K562 (cell line): ENCODE measurements at regions not wholly inside any gene's neighbourhood (a gene's known extent, or its start where the extent isn't known, plus 50 kb on each side); places are given as distances from the start of the nearest gene placed in this dataset.

Experiments used
- ATAC-seq: fragments of 200-7000 bp; cut with Tn5 transposase; 3 replicates; pipeline ENCODE4 v1.9.1; 2020; ENCODE audit warnings: moderate library complexity
- BruUV-seq: library from RNA; stranded (reverse); fragments of 400-500 nt; replicated peaks from 2 replicates; lab custom pipeline; 2021; lab: Mats Ljungman, UMichigan
- CTCF ChIA-PET: fragments of 300-600 bp; formaldehyde crosslinking; extraction: SDS; loops from one replicate; lab custom pipeline; 2021; ENCODE audit warnings: low intra/inter-chr PET ratio; lab: Yijun Ruan, JAX
- POLR2A ChIA-PET: fragments of 300-600, 350-650 bp; sonication (Branson Sonifier 250); formaldehyde crosslinking; extraction: SDS; loops from one replicate; lab custom pipeline; 2021; ENCODE audit warnings: antibody characterized with exemption, inconsistent platforms; lab: Yijun Ruan, JAX
- DNase-seq, 4 experiments: peaks; one replicate each; pipeline versions ENCODE4 v3.0.0 to v3.0.0-alpha.2; 2011 to 2018; ENCODE audit warnings: low spot score in 3 of 4, mixed read lengths in 3 of 4; ENCODE audit errors: extremely low read depth in 1 of 4
- FAIRE-seq: peaks from 2 replicates; lab custom pipeline; 2011; peaks lifted over from hg19 to GRCh38; lab: Jason Lieb, UNC
- H2AFZ ChIP-seq: 2 replicates; pipeline ENCODE4 v1.6.0; 2011; ENCODE audit warnings: low read depth, low read length, control low read depth, inconsistent platforms
- H3K27ac ChIP-seq: fragments of 200-600 bp; 3 replicates; pipeline ENCODE4 v1.8.0; 2011; ENCODE audit warnings: low read depth, mild to moderate bottlenecking, control low read depth, inconsistent platforms, low read length, moderate library complexity, mixed read lengths; ENCODE audit errors: extremely low read depth
- H3K27me3 ChIP-seq, 2 experiments: fragments of 300-600 bp in 1 of 2; 2 replicates in 1 of 2; 3 replicates in 1 of 2; pipeline versions ENCODE4 v1.6.0 to v1.8.0; 2011; ENCODE audit warnings: inconsistent platforms in 2 of 2, low read length in 2 of 2, mild to moderate bottlenecking in 1 of 2, mixed read lengths in 1 of 2, moderate library complexity in 1 of 2; ENCODE audit not compliant: control insufficient read depth in 2 of 2, insufficient read depth in 2 of 2
- H3K36me3 ChIP-seq: fragments of 300-600 bp; 3 replicates; pipeline ENCODE4 v1.8.0; 2011; ENCODE audit warnings: mild to moderate bottlenecking, low read length, inconsistent platforms; ENCODE audit not compliant: control insufficient read depth, insufficient read depth
- H3K4me1 ChIP-seq, 2 experiments: fragments of 200-600 bp in 1 of 2; replicated peaks in 1 of 2; 2 replicates in 1 of 2; 3 replicates in 1 of 2; pipeline versions ENCODE4 v1.5.1 to v1.8.0; 2011; ENCODE audit warnings: inconsistent platforms in 2 of 2, low read length in 2 of 2, mild to moderate bottlenecking in 1 of 2, mixed read lengths in 1 of 2, moderate library complexity in 1 of 2; ENCODE audit not compliant: control insufficient read depth in 2 of 2, insufficient read depth in 2 of 2
- H3K4me2 ChIP-seq: 2 replicates; pipeline ENCODE4 v1.6.1; 2011; ENCODE audit warnings: low read length, control low read depth, inconsistent platforms, mixed read lengths; ENCODE audit not compliant: insufficient read depth
- H3K4me3 ChIP-seq: fragments of 200-600 bp; sonication (generic), shearing (Covaris generic); 2 replicates; pipeline ENCODE4 v1.5.1; 2016; ENCODE audit warnings: control low read depth, inconsistent platforms
- H3K79me2 ChIP-seq: fragments of 200-600 bp; 3 replicates; pipeline ENCODE4 v1.8.0; 2011; ENCODE audit warnings: low read length, inconsistent platforms; ENCODE audit not compliant: control insufficient read depth, insufficient read depth
- H3K9ac ChIP-seq, 2 experiments: 2 replicates each; pipeline versions ENCODE4 v1.6.0 to v1.6.1; 2011; ENCODE audit warnings: low read depth in 2 of 2, low read length in 2 of 2, control low read depth in 1 of 2, inconsistent platforms in 1 of 2, mild to moderate bottlenecking in 1 of 2, mixed read lengths in 1 of 2; ENCODE audit not compliant: insufficient read depth in 1 of 2
- H3K9me1 ChIP-seq: one replicate; pipeline ENCODE4 v1.6.0; 2011; ENCODE audit warnings: inconsistent platforms, mild to moderate bottlenecking, low read length, moderate library complexity; ENCODE audit not compliant: control insufficient read depth, insufficient read depth
- H3K9me3 ChIP-seq: replicated peaks from 2 replicates; pipeline ENCODE4 v1.5.1; 2011; ENCODE audit warnings: low read depth, low read length, inconsistent platforms; ENCODE audit not compliant: control insufficient read depth, insufficient read depth
- H4K20me1 ChIP-seq: replicated peaks from 2 replicates; pipeline ENCODE4 v1.6.1; 2011; ENCODE audit warnings: low read length, inconsistent platforms, mixed read lengths; ENCODE audit not compliant: control insufficient read depth, insufficient read depth
- BHLHE40 ChIP-seq: IDR thresholded peaks from 2 replicates; pipeline ENCODE4 v1.6.1; 2011; ENCODE audit warnings: low read length, improper control_type of control experiment
- ERF ChIP-seq: fragments of 450-650 bp; formaldehyde crosslinking; IDR thresholded peaks from 2 replicates; pipeline ENCODE4 v1.4.0; 2020; ENCODE audit warnings: mild to moderate bottlenecking, mixed read lengths
- ESRRB ChIP-seq: fragments of 250-450 bp; sonication (Bioruptor Pico); IDR thresholded peaks from 2 replicates; pipeline ENCODE4 v1.5.0; 2020; ENCODE audit warnings: mild to moderate bottlenecking, moderate library complexity, borderline replicate concordance
- RBFOX2 ChIP-seq: fragments of 200-400 bp; formaldehyde crosslinking; IDR thresholded peaks from 2 replicates; pipeline ENCODE4 v1.6.1; 2017; ENCODE audit warnings: low read depth, mild to moderate bottlenecking, low read length, moderate library complexity
- RBM39 ChIP-seq: fragments of 200-400 bp; formaldehyde crosslinking; optimal IDR thresholded peaks from 2 replicates; pipeline ENCODE3; 2018; ENCODE audit warnings: low read depth, low read length
- ZNF785 ChIP-seq: fragments of 250-450 bp; sonication (Bioruptor Pico); IDR thresholded peaks from 2 replicates; pipeline ENCODE4 v1.4.0; 2020; ENCODE audit warnings: mild to moderate bottlenecking
- WGBS: fragments of 100-300 bp; shearing (Covaris generic); methylation state at CpG from one replicate; pipeline ENCODE4 v1.1.6; 2016; ENCODE audit warnings: low coverage, mixed read lengths; ENCODE audit not compliant: insufficient coverage; ENCODE audit errors: missing lambda C conversion rate; 5-methylcytosine and 5-hydroxymethylcytosine counted together
- in situ Hi-C: fragments of 300-500 bp; cut with MboI; formaldehyde crosslinking; loops from 4 replicates; pipeline ENCODE4 v1.15.0; 2018; ENCODE audit warnings: inconsistent platforms, mixed read lengths
- intact Hi-C: fragments of 100-400 bp; cut with micrococcal nuclease; formaldehyde crosslinking; loops from 2 replicates; pipeline ENCODE4 v1.14.2; 2022
- TF ChIP-seq, protein P1 (sequence below): fragments of 450-650 bp; formaldehyde crosslinking; IDR thresholded peaks from 2 replicates; pipeline ENCODE4 v1.4.0; 2022; ENCODE audit warnings: mild to moderate bottlenecking, moderate library complexity
- TF ChIP-seq, protein P2 (sequence below): sonication (generic); formaldehyde crosslinking; IDR thresholded peaks from 2 replicates; pipeline ENCODE4 v1.8.1; 2023; ENCODE audit warnings: mild to moderate bottlenecking, missing genetic modification reagents

DNA sequence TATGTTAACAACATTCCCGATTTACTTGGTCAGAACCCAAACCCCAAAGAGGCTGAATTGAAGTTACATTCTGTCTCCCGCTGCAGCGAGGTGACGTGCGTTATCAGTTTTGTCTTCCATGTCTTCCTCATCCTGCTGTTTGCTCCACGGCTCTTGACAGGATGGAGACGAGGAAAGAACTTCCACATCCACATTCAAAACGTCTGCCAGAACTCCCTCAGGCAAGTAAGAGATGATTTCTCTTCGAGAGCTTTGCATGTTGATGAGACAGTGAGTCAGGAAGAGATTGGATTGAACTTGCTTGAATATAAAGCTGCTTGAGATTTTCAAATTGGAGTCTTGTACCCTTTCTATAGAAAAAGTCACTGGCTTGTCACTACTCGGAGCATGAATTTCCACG, 242.6 kb downstream of the AUH start:
- Histone ChIP-seq H3K9ac (no peak overlapping the region), H3K9me3 (no peaks in the 10 kb centered on the region), H3K27ac (no peak overlapping the region), H2AFZ (peak overlapping the region; percentile 42; the same call in 1 of the 2 replicates), H3K36me3 (no peaks in the 10 kb centered on the region), H3K79me2 (no peaks in the 10 kb centered on the region), H3K4me1 (peaks cover 8 to 12% of the 10 kb centered on the region in 2 experiments; a peak in 3 of 5 replicates), H3K4me2 (no peak overlapping the region), H4K20me1 (no peaks in the 10 kb centered on the region), H3K27me3 (no peaks in the 10 kb centered on the region), H3K9me1 (no peaks in the 10 kb centered on the region), H3K4me3 (no peak overlapping the region)
- WGBS: 32% methylated on average over 10 of the region's 11 CpGs
- in situ Hi-C loops (no loop called here), intact Hi-C loops (no loop called here)
- ChIA-PET POLR2A (no interaction called here), CTCF (no interaction called here)
- DNase-seq (no peak), FAIRE-seq (peak; percentile 15), ATAC-seq (no peak)
- BruUV-seq: no TSS peak
- TF ChIP-seq, protein P1, sequence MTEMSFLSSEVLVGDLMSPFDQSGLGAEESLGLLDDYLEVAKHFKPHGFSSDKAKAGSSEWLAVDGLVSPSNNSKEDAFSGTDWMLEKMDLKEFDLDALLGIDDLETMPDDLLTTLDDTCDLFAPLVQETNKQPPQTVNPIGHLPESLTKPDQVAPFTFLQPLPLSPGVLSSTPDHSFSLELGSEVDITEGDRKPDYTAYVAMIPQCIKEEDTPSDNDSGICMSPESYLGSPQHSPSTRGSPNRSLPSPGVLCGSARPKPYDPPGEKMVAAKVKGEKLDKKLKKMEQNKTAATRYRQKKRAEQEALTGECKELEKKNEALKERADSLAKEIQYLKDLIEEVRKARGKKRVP: no peak
- TF ChIP-seq ZNF785 (CRISPR knock-in tag) (no peak), BHLHE40 (no peak), ERF (CRISPR knock-in tag) (no peak), RBFOX2 (no peak), ESRRB (CRISPR knock-in tag) (no peak), RBM39 (no peak)
- TF ChIP-seq, protein P2, sequence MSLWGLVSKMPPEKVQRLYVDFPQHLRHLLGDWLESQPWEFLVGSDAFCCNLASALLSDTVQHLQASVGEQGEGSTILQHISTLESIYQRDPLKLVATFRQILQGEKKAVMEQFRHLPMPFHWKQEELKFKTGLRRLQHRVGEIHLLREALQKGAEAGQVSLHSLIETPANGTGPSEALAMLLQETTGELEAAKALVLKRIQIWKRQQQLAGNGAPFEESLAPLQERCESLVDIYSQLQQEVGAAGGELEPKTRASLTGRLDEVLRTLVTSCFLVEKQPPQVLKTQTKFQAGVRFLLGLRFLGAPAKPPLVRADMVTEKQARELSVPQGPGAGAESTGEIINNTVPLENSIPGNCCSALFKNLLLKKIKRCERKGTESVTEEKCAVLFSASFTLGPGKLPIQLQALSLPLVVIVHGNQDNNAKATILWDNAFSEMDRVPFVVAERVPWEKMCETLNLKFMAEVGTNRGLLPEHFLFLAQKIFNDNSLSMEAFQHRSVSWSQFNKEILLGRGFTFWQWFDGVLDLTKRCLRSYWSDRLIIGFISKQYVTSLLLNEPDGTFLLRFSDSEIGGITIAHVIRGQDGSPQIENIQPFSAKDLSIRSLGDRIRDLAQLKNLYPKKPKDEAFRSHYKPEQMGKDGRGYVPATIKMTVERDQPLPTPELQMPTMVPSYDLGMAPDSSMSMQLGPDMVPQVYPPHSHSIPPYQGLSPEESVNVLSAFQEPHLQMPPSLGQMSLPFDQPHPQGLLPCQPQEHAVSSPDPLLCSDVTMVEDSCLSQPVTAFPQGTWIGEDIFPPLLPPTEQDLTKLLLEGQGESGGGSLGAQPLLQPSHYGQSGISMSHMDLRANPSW (CRISPR knock-in tag): no peak
